Skeletal muscle cell (primary cell): ENCODE measurements at regions not wholly inside any gene's neighbourhood (a gene's known extent, or its start where the extent isn't known, plus 50 kb on each side); places are given as distances from the start of the nearest gene placed in this dataset.
A peak's percentile ranks its signal among the peaks of the same experiment; 100 is the strongest.

Experiments used
- DNase-seq: peaks from one replicate; pipeline ENCODE4 v3.0.0-alpha.2; 2010; ENCODE audit warnings: low read depth
- H3K4me3 ChIP-seq: 2 replicates; pipeline ENCODE4 v1.5.1; 2011; ENCODE audit warnings: low read depth, mild to moderate bottlenecking, control low read depth, low read length, moderate library complexity

- no peak for DNase-seq
- no peak overlapping the region for H3K4me3 ChIP-seq
Observed at GRCh38 chr5:56569076-56569475, 246.3 kb upstream of the MAP3K1 start.

GRCh38 chr5:56567278-56567677, 248.1 kb upstream of the MAP3K1 start:
- H3K4me3 ChIP-seq = no peak overlapping the region
- DNase-seq = no peak

- H3K4me3 ChIP-seq = no peak overlapping the region
- no peak for DNase-seq
Observed at GRCh38 chr5:56566374-56567249, 248.7 kb upstream of the MAP3K1 start.

GRCh38 chr5:56565644-56566043, 249.7 kb upstream of the MAP3K1 start:
- no peak for DNase-seq
- H3K4me3 ChIP-seq = no peak overlapping the region

- H3K4me3 ChIP-seq = no peak overlapping the region
- DNase-seq = no peak
Observed at GRCh38 chr5:56565283-56565615, 250.1 kb upstream of the MAP3K1 start.

GRCh38 chr5:56564541-56565282, 250.6 kb upstream of the MAP3K1 start:
- H3K4me3 ChIP-seq = no peak overlapping the region
- peak; percentile 80 for DNase-seq

GRCh38 chr5:56561455-56561854, 253.9 kb upstream of the MAP3K1 start:
- DNase-seq = no peak
- H3K4me3 ChIP-seq = no peak overlapping the region

GRCh38 chr5:56558131-56558745, 257.1 kb upstream of the MAP3K1 start:
- H3K4me3 ChIP-seq = no peak overlapping the region
- DNase-seq = no peak

- no peak overlapping the region for H3K4me3 ChIP-seq
- no peak for DNase-seq
Observed at GRCh38 chr5:56557198-56557597, 258.2 kb upstream of the MAP3K1 start.

- no peak overlapping the region for H3K4me3 ChIP-seq
- DNase-seq = no peak
Observed at GRCh38 chr5:56552612-56553268, 262.6 kb upstream of the MAP3K1 start.

- H3K4me3 ChIP-seq = no peak overlapping the region
- DNase-seq = no peak
Observed at GRCh38 chr5:56550227-56550626, 265.1 kb upstream of the MAP3K1 start.

GRCh38 chr5:56549096-56549886, 266.1 kb upstream of the MAP3K1 start:
- H3K4me3 ChIP-seq = no peak overlapping the region
- no peak for DNase-seq

GRCh38 chr5:56545016-56545415, 270.3 kb upstream of the MAP3K1 start:
- no peak overlapping the region for H3K4me3 ChIP-seq
- DNase-seq = no peak

GRCh38 chr5:56543441-56544388, 271.6 kb upstream of the MAP3K1 start:
- peak; percentile 16 for DNase-seq
- no peak overlapping the region for H3K4me3 ChIP-seq

- no peak overlapping the region for H3K4me3 ChIP-seq
- no peak for DNase-seq
Observed at GRCh38 chr5:56540266-56540665, 275.1 kb upstream of the MAP3K1 start.

GRCh38 chr5:56538580-56538979, 276.8 kb upstream of the MAP3K1 start:
- DNase-seq = no peak
- no peak overlapping the region for H3K4me3 ChIP-seq

GRCh38 chr5:56535347-56535746, 280.0 kb upstream of the MAP3K1 start:
- no peak for DNase-seq
- H3K4me3 ChIP-seq = no peak overlapping the region

- DNase-seq = no peak
- no peak overlapping the region for H3K4me3 ChIP-seq
Observed at GRCh38 chr5:56534102-56534829, 281.1 kb upstream of the MAP3K1 start.
